GM10248 (cell line): ENCODE measurements at regions not wholly inside any gene's neighbourhood (a gene's known extent, or its start where the extent isn't known, plus 50 kb on each side); places are given as distances from the start of the nearest gene placed in this dataset.
A peak's percentile ranks its signal among the peaks of the same experiment; 100 is the strongest.
"Not testable (repeated sequence)": the region's sequence is repeated elsewhere in the genome, so short reads cannot be mapped to it uniquely, and the experiment has no call there.

ENCODE experiments used
- CTCF ChIA-PET: fragments of 300-600 bp; sonication (Branson Sonifier 250); formaldehyde crosslinking; extraction: SDS; loops from one replicate; lab custom pipeline; 2021; ENCODE audit warnings: antibody characterized with exemption; lab: Yijun Ruan, JAX
- POLR2A ChIA-PET: fragments of 350-650 bp; sonication (Branson Sonifier 250); formaldehyde crosslinking; extraction: SDS; loops from one replicate; lab custom pipeline; 2020; ENCODE audit warnings: antibody characterized with exemption; lab: Yijun Ruan, JAX
- DNase-seq: peaks from one replicate; pipeline ENCODE4 v3.0.0; 2012; ENCODE audit errors: extremely low spot score
- TF ChIP-seq, protein P1 (sequence below): IDR thresholded peaks from 2 replicates; pipeline ENCODE4 v1.5.1; 2012; ENCODE audit warnings: mild to moderate bottlenecking, low read depth; ENCODE audit errors: extremely low read depth, missing control alignments, control extremely low read depth

DNA sequence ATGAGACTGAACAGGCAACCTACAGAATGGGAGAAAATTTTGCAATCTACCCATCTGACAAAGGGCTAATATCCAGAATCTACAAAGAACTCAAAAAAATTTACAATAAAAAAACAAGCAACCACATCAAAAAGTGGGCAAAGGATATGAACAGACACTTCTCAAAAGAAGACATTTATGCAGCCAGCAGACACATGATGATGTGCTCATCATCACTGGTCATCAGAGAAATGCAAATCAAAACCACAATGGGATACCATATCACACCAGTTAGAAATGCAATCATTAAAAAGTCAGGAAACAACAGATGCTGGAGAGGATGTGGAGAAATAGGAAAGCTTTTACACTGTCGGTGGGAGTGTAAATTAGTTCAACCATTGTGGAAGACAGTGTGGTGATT, 51.7 kb upstream of the PAXBP1 start:
- POLR2A ChIA-PET, DNase-seq: not testable (repeated sequence)
- CTCF ChIA-PET: interaction anchor here (0.6 kb wide), 1 partner anchor 10 kb away, joined by 3 read pairs; a partner anchor contains a TSS

DNA sequence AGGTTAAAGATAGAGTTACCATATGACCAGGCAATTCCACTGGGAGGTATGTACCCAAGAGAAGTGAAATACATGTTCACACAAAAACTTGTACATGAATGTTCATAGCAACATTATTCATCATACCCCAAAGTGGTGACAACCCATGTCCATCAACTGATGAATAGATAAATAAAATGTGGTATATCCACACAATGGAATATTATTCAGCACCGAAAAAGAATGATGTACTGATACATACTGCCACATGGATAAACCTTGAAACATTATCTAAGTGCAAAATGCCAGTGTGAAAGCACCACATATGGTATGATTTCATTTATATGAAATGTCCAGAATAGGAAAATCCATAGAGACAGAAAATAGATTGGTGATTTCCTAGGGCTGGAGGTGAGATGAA, 53.4 kb upstream of the PAXBP1 start:
- TF ChIP-seq, protein P1, sequence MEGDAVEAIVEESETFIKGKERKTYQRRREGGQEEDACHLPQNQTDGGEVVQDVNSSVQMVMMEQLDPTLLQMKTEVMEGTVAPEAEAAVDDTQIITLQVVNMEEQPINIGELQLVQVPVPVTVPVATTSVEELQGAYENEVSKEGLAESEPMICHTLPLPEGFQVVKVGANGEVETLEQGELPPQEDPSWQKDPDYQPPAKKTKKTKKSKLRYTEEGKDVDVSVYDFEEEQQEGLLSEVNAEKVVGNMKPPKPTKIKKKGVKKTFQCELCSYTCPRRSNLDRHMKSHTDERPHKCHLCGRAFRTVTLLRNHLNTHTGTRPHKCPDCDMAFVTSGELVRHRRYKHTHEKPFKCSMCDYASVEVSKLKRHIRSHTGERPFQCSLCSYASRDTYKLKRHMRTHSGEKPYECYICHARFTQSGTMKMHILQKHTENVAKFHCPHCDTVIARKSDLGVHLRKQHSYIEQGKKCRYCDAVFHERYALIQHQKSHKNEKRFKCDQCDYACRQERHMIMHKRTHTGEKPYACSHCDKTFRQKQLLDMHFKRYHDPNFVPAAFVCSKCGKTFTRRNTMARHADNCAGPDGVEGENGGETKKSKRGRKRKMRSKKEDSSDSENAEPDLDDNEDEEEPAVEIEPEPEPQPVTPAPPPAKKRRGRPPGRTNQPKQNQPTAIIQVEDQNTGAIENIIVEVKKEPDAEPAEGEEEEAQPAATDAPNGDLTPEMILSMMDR: no peak
- CTCF ChIA-PET: interaction anchor here (0.9 to 4.3 kb wide), 14 partner anchors 10 to 372 kb away, joined by 3 to 45 read pairs (median 7); partner anchors contain the start of gene PAXBP1
- DNase-seq: no peak
- POLR2A ChIA-PET: no interaction called here

DNA sequence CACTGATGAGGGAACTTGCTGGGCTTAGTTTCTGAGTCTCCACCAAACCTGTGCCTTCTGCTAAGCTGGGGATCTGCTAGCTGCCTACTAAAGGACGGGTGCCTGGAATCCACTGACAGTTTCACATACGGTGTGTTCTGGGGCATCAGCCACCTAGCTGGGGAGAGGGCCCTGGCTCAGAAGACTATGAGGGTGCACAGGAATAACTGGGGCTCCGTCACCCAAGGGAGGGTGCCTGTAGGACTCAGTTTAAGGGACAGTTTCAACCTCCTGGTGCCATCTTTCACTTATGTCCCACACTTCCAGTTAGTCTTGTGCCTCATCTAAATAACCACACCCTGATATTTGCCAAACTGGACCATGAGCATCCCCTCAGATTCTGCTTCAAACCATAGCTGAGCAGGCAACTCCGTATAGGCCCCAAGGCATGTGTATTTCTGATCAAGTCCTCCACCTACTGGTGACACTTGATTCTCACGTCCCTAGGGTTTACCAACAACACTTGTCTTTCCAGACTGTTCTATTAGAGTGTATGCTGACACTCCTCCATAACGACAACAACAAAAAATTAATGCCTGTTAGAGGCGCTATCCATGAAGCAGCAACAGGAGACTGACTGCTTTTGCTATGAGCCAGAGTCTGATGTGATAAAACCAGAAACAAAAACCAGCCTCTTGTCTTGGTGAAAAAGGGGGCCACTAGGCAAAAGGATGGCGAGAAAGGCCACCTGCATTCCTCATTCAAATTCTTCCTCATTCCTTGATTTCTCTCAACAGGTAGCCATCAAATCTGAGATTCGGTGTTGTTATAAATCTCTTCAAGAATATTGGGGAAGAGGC, 55.0 kb upstream of the PAXBP1 start:
- peak; percentile 72 for DNase-seq
- ChIA-PET CTCF (interaction anchor here (0.6 to 4.3 kb wide), 26 partner anchors 10 to 371 kb away, joined by 3 to 45 read pairs (median 4); partner anchors contain the start of gene PAXBP1), POLR2A (no interaction called here)
- TF ChIP-seq, protein P1: peak; percentile 70

DNA sequence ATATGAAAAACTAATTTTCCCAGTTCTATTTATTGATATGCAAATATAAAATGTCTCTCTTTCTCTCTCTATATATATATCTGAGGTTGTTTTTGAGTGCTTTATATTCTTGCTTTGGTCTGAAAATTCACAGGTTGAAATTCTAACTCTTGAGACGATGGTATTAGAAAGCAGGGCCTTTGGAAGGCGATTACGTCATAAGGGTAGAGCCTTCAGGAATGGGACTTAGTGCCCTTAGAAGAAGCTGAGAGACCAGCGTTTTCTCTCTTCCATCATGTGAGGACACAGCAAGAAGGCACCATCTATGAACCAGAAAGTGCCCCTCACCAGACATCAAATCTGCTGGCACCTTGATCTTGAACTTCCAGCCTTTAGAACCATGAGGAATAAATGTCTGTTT, 57.4 kb upstream of the PAXBP1 start:
- no peak for DNase-seq
- TF ChIP-seq, protein P1: no peak
- ChIA-PET CTCF (interaction anchor here (1.1 to 4.3 kb wide), 3 partner anchors 14 to 368 kb away, joined by 4 to 45 read pairs (median 5); a partner anchor contains a TSS), POLR2A (no interaction called here)

DNA sequence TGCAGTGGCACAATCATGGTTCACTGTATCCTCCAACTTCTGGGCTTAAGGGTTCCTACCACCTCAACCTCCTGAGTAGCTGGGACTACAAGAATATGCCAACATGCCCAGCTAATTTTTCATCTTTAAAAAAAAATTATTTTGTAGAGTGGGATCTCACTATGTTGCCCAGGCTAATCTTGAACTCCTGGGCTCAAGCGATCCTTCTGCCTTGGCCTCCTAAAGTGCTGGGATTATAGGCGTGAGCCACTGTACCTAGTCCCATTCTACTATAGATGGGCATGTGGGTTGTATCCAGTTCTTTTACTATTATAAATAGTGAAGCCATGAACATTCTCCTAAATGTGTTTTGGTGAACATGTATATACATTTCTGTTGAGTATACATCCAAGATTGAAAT, 57.9 kb upstream of the PAXBP1 start:
- CTCF ChIA-PET: interaction anchor here (1.9 kb wide), 1 partner anchor 368 kb away, joined by 5 read pairs; no protein-coding TSS in a partner anchor
- POLR2A ChIA-PET: no interaction called here
- DNase-seq: no peak
- TF ChIP-seq, protein P1: no peak

DNA sequence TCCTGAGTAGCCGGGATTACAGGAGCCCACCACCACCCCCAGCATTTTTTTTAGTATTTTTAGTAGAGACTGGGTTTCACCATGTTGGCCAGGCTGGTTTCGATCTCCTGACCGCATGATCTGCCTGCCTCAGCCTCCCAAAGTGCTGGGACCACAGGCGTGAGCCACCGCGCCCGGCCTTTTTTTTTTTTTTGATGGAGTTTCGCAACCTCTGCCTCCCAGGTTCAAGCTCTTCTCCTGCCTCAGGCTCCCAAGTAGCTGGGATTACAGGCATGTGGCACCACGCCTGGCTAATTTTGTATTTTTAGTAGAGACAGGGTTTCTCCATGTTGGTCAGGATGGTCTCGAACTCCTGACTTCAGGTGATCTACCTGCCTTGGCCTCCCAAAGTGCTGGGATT, 60.2 kb upstream of the PAXBP1 start:
- DNase-seq, POLR2A ChIA-PET: not testable (repeated sequence)
- CTCF ChIA-PET: interaction anchor here (1.3 to 4.1 kb wide), 6 partner anchors 11 to 365 kb away, joined by 3 to 25 read pairs (median 4); no protein-coding TSS in a partner anchor

DNA sequence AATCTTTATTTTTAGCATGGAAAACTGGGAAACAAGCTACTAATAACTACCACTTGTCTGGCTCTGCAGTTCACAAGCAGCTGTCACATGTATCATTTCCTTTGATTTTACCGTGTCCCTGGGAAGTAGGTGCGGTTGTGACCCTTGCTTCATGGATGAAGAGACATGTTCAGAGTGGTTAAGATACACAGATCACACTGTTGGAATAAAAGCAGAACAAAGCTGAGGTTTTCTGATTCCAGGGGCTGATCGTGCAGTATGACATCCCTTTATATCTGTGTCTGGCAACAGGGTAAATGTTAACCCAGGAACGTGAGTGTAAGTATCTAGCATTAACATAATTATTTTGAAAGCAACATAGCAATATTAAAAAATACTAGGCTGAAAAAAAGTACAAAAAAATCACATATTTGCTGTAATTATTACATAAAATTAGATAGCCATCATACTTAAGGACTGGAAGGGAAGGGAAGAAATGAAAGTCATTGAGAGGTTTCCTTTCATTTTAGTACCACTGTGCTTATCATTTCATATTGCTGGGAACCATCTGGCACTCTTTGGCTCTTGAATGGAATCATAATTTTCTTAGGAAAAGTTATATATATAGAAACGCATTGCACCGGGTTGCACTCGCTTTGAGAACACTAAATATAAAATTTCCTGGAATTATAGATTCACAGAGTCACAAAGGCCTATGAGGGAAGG, 62.8 kb upstream of the PAXBP1 start:
- POLR2A ChIA-PET: no interaction called here
- TF ChIP-seq, protein P1: no peak
- DNase-seq: no peak
- CTCF ChIA-PET: interaction anchor here (1.1 to 4.1 kb wide), 4 partner anchors 293 to 629 kb away, joined by 3 to 25 read pairs (median 14); no protein-coding TSS in a partner anchor
